A673 (cell line): ENCODE measurements at regions not wholly inside any gene's neighbourhood (a gene's known extent, or its start where the extent isn't known, plus 50 kb on each side); places are given as distances from the start of the nearest gene placed in this dataset.

Experiments used
- BruUV-seq: library from RNA; stranded (reverse); fragments of 400-500 nt; replicated peaks from 2 replicates; lab custom pipeline; 2021; lab: Mats Ljungman, UMichigan
- CTCF ChIA-PET: fragments of 300-600 bp; sonication (Branson Sonifier 250); formaldehyde crosslinking; loops from one replicate; lab custom pipeline; 2022; ENCODE audit warnings: antibody characterized with exemption; lab: Charles Lee
- POLR2A ChIA-PET: fragments of 300-600 bp; sonication (Branson Sonifier 250); formaldehyde crosslinking; loops from one replicate; lab custom pipeline; 2022; ENCODE audit warnings: antibody characterized with exemption; ENCODE audit not compliant: low non-redundant PET; lab: Charles Lee
- DNase-seq: peaks from one replicate; pipeline ENCODE4 v3.0.0-alpha.2; 2015; ENCODE audit warnings: low spot score
- H3K27ac ChIP-seq: fragments of 200-600 bp; sonication (generic); 2 replicates; pipeline ENCODE4 v1.5.1; 2016; ENCODE audit warnings: mixed run types, low read depth, mild to moderate bottlenecking, mixed read lengths, antibody characterized with exemption, low read length; ENCODE audit not compliant: poor library complexity, severe bottlenecking
- H3K27me3 ChIP-seq: fragments of 200-600 bp; sonication (generic); replicated peaks from 2 replicates; pipeline ENCODE4 v1.6.1; 2017; ENCODE audit warnings: mixed run types, low read depth, mild to moderate bottlenecking, mixed read lengths, antibody characterized with exemption, low read length; ENCODE audit not compliant: insufficient read depth, poor library complexity
- H3K36me3 ChIP-seq: fragments of 200-600 bp; sonication (generic); 2 replicates; pipeline ENCODE4 v1.6.1; 2016; ENCODE audit warnings: mixed run types, mild to moderate bottlenecking, mixed read lengths, antibody characterized with exemption, low read length; ENCODE audit not compliant: insufficient read depth, poor library complexity, severe bottlenecking
- H3K4me1 ChIP-seq: fragments of 200-600 bp; sonication (generic); 2 replicates; pipeline ENCODE4 v1.6.1; 2017; ENCODE audit warnings: mixed run types, mild to moderate bottlenecking, mixed read lengths, antibody characterized with exemption, low read length; ENCODE audit not compliant: insufficient read depth, poor library complexity, severe bottlenecking
- H3K4me3 ChIP-seq: fragments of 200-600 bp; sonication (generic); 2 replicates; pipeline ENCODE4 v1.5.1; 2016; ENCODE audit warnings: low read depth, mixed run types, mild to moderate bottlenecking, mixed read lengths, low read length; ENCODE audit not compliant: poor library complexity, severe bottlenecking
- H3K9me3 ChIP-seq: fragments of 200-600 bp; sonication (generic); 2 replicates; pipeline ENCODE4 v1.6.1; 2016; ENCODE audit warnings: mixed run types, low read depth, mild to moderate bottlenecking, mixed read lengths, antibody characterized with exemption, low read length; ENCODE audit not compliant: poor library complexity, severe bottlenecking
- EZH2 ChIP-seq: fragments of 200-600 bp; sonication (generic); IDR thresholded peaks from 2 replicates; pipeline ENCODE4 v1.6.1; 2017; ENCODE audit warnings: borderline replicate concordance, low read depth, mild to moderate bottlenecking, mixed read lengths, antibody characterized with exemption, low read length; ENCODE audit not compliant: poor library complexity, severe bottlenecking
- intact Hi-C: fragments of 100-400 bp; cut with micrococcal nuclease; formaldehyde crosslinking; loops from one replicate; pipeline ENCODE4 v1.10.0; 2022; ENCODE audit not compliant: unreplicated experiment
- TF ChIP-seq, protein P1 (sequence below): fragments of 300-800, 200-600 bp; sonication (generic); conservative IDR thresholded peaks from 2 replicates; pipeline ENCODE4 v1.5.1; 2017; ENCODE audit warnings: low read depth, mild to moderate bottlenecking, antibody characterized with exemption, low read length, moderate library complexity, mixed read lengths

GRCh38 chr11:115672412-115672811 lies 168.2 kb upstream of the CADM1 start:
- Histone ChIP-seq H3K27me3 (no peaks in the 10 kb centered on the region), H3K36me3 (no peaks in the 10 kb centered on the region), H3K27ac (no peak overlapping the region), H3K9me3 (no peaks in the 10 kb centered on the region), H3K4me3 (no peak overlapping the region), H3K4me1 (no peaks in the 10 kb centered on the region)
- intact Hi-C loops, result no loop called here
- TF ChIP-seq EZH2, result no peak
- BruUV-seq, result no TSS peak
- CTCF ChIA-PET, result no interaction called here
- DNase-seq, result no peak
- POLR2A ChIA-PET, result no interaction called here

GRCh38 chr11:115670538-115671205 lies 166.5 kb upstream of the CADM1 start:
- TF ChIP-seq, protein P1, sequence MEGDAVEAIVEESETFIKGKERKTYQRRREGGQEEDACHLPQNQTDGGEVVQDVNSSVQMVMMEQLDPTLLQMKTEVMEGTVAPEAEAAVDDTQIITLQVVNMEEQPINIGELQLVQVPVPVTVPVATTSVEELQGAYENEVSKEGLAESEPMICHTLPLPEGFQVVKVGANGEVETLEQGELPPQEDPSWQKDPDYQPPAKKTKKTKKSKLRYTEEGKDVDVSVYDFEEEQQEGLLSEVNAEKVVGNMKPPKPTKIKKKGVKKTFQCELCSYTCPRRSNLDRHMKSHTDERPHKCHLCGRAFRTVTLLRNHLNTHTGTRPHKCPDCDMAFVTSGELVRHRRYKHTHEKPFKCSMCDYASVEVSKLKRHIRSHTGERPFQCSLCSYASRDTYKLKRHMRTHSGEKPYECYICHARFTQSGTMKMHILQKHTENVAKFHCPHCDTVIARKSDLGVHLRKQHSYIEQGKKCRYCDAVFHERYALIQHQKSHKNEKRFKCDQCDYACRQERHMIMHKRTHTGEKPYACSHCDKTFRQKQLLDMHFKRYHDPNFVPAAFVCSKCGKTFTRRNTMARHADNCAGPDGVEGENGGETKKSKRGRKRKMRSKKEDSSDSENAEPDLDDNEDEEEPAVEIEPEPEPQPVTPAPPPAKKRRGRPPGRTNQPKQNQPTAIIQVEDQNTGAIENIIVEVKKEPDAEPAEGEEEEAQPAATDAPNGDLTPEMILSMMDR, result no peak
- no peak for TF ChIP-seq EZH2
- Histone ChIP-seq H3K4me1 (no peaks in the 10 kb centered on the region), H3K36me3 (no peaks in the 10 kb centered on the region), H3K9me3 (no peaks in the 10 kb centered on the region), H3K27ac (no peak overlapping the region), H3K4me3 (no peak overlapping the region), H3K27me3 (no peaks in the 10 kb centered on the region)
- POLR2A ChIA-PET, result no interaction called here
- intact Hi-C loops, result no loop called here
- no peak for DNase-seq
- no TSS peak for BruUV-seq
- CTCF ChIA-PET, result no interaction called here

DNA sequence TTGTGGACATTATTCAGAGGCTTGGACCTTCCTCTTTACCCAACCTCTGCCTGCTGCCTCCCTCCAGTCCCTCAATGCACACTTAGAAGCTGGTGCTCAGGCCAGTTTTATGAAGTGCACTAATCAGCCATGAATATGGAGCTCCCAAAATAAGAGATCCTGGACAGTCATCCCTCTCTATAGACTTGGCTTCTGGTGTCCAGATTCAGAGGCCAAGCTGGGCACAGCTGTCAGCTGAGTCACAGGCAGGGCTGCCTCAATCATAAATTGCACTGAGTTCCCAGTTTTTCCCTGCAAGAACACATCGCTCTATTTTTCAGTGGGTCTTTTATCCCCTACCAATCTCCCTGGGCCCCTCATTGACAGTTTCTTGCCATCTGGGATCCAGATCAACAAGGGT lies 161.7 kb upstream of the CADM1 start:
- ChIA-PET CTCF (no interaction called here), POLR2A (no interaction called here)
- H3K9me3 ChIP-seq, result no peaks in the 10 kb centered on the region
- TF ChIP-seq, protein P1, result no peak
- TF ChIP-seq EZH2, result no peak
- intact Hi-C loops, result no loop called here
- no peak for DNase-seq
- H3K27ac ChIP-seq, result no peak overlapping the region
- H3K4me3 ChIP-seq, result no peak overlapping the region
- H3K4me1 ChIP-seq, result no peaks in the 10 kb centered on the region
- peaks cover 5% of the 10 kb centered on the region for H3K27me3 ChIP-seq
- H3K36me3 ChIP-seq, result no peaks in the 10 kb centered on the region
- BruUV-seq, result no TSS peak

- no TSS peak for BruUV-seq
- Histone ChIP-seq H3K4me1 (no peaks in the 10 kb centered on the region), H3K9me3 (no peaks in the 10 kb centered on the region), H3K27ac (no peak overlapping the region), H3K36me3 (no peaks in the 10 kb centered on the region), H3K27me3 (peaks cover 12% of the 10 kb centered on the region), H3K4me3 (no peak overlapping the region)
- DNase-seq, result no peak
- TF ChIP-seq, protein P1, result no peak
- TF ChIP-seq EZH2, result no peak
- intact Hi-C loops, result no loop called here
- CTCF ChIA-PET, result no interaction called here
- POLR2A ChIA-PET, result no interaction called here
These were observed 161.1 kb upstream of the CADM1 start for GRCh38 chr11:115665175-115665821.
